B cell (primary cell): ENCODE measurements at regions not wholly inside any gene's neighbourhood (a gene's known extent, or its start where the extent isn't known, plus 50 kb on each side); places are given as distances from the start of the nearest gene placed in this dataset.

Experiments
- ATAC-seq: fragments of 200-7000 bp; cut with Tn5 transposase; one replicate; pipeline ENCODE4 v1.10.0; 2021; ENCODE audit warnings: low read depth, mild to moderate bottlenecking, moderate number of reproducible peaks, moderate library complexity
- CTCF ChIA-PET: fragments of 350-600 bp; sonication (Branson Sonifier 250); formaldehyde crosslinking; loops from one replicate; lab custom pipeline; 2021; ENCODE audit warnings: antibody characterized with exemption, inconsistent platforms; lab: Charles Lee
- POLR2A ChIA-PET: fragments of 350-600 bp; sonication (Branson Sonifier 250); formaldehyde crosslinking; loops from one replicate; lab custom pipeline; 2021; ENCODE audit warnings: antibody characterized with exemption; lab: Charles Lee
- DNase-seq: peaks from one replicate; pipeline ENCODE4 v3.0.0; 2013
- H2AFZ ChIP-seq: 2 replicates; pipeline ENCODE4 v1.6.1; 2012; ENCODE audit warnings: mild to moderate bottlenecking, low read depth, low read length; ENCODE audit not compliant: insufficient read depth, poor library complexity, severe bottlenecking
- H3K27ac ChIP-seq, 2 donors: 1 replicate in 1 of 2; 2 replicates in 1 of 2; pipeline ENCODE4 v1.5.1; 2012 to 2013; ENCODE audit warnings: low read length in 2 of 2, mild to moderate bottlenecking in 2 of 2, moderate library complexity in 1 of 2
- H3K27me3 ChIP-seq, 4 experiments: fragments of 200-600 bp in 1 of 4; sonication (generic) in 1 of 4; replicated peaks in 1 of 4; 1 replicate in 2 of 4; 2 replicates in 2 of 4; pipeline versions ENCODE4 v1.6.1 to v1.7.0; 2013 to 2016; ENCODE audit warnings: low read length in 3 of 4, mild to moderate bottlenecking in 2 of 4, mixed read lengths in 1 of 4, moderate library complexity in 1 of 4; ENCODE audit not compliant: insufficient read depth in 4 of 4, control insufficient read depth in 3 of 4; ENCODE audit errors: control extremely low read depth in 1 of 4
- H3K36me3 ChIP-seq, 2 experiments: replicated peaks in 1 of 2; 1 replicate in 1 of 2; 2 replicates in 1 of 2; pipeline versions ENCODE4 v1.6.1 to v1.7.1; 2013; ENCODE audit warnings: low read length in 1 of 2; ENCODE audit not compliant: insufficient read depth in 2 of 2, control insufficient read depth in 1 of 2; ENCODE audit errors: control extremely low read depth in 1 of 2, extremely low read depth in 1 of 2
- H3K4me1 ChIP-seq, 2 donors: fragments of 200-600 bp in 1 of 2; sonication (generic) in 1 of 2; 1 replicate in 1 of 2; 2 replicates in 1 of 2; pipeline versions ENCODE4 v1.5.1 to v1.6.1; 2013 to 2017; ENCODE audit warnings: low read length in 2 of 2; ENCODE audit not compliant: control insufficient read depth in 2 of 2, insufficient read depth in 2 of 2
- H3K4me2 ChIP-seq: replicated peaks from 2 replicates; pipeline ENCODE3; 2012; ENCODE audit warnings: mild to moderate bottlenecking, low read depth, low read length; ENCODE audit not compliant: poor library complexity, severe bottlenecking
- H3K4me3 ChIP-seq, 5 experiments: fragments of 200-600 bp in 1 of 5; sonication (generic) in 1 of 5; 1 replicate in 3 of 5; 2 replicates in 2 of 5; pipeline versions ENCODE4 v1.5.1 to v1.7.0; 2011 to 2016; ENCODE audit warnings: low read length in 4 of 5, mild to moderate bottlenecking in 4 of 5, low read depth in 2 of 5, control low read depth in 1 of 5, moderate library complexity in 1 of 5; ENCODE audit not compliant: insufficient read depth in 1 of 5; ENCODE audit errors: control extremely low read depth in 1 of 5, extremely low read depth in 1 of 5
- H3K79me2 ChIP-seq: fragments of 200-600 bp; sonication (generic); one replicate; pipeline ENCODE4 v1.6.0; 2016; ENCODE audit warnings: low read length; ENCODE audit not compliant: control insufficient read depth, insufficient read depth
- H3K9ac ChIP-seq: fragments of 200-600 bp; sonication (generic); 2 replicates; pipeline ENCODE4 v1.6.1; 2017; ENCODE audit warnings: mild to moderate bottlenecking, low read length, moderate library complexity
- H3K9me3 ChIP-seq, 3 donors: one replicate each; pipeline versions ENCODE4 v1.6.1 to v1.7.1; 2013; ENCODE audit warnings: low read length in 2 of 3; ENCODE audit not compliant: control insufficient read depth in 2 of 3, insufficient read depth in 1 of 3; ENCODE audit errors: control extremely low read depth in 1 of 3
- H4K20me1 ChIP-seq: 2 replicates; pipeline ENCODE4 v1.6.0; 2012; ENCODE audit warnings: mild to moderate bottlenecking, low read length; ENCODE audit not compliant: insufficient read depth, control insufficient read depth, poor library complexity, severe bottlenecking
- H3K27ac Mint-ChIP-seq: one replicate; pipeline ENCODE4 v1.8.0; 2021; ENCODE audit warnings: mixed read lengths
- H3K27me3 Mint-ChIP-seq: one replicate; pipeline ENCODE4 v1.8.0; 2021; ENCODE audit warnings: mixed read lengths
- H3K4me1 Mint-ChIP-seq: one replicate; pipeline ENCODE4 v1.8.0; 2021; ENCODE audit warnings: mixed read lengths
- H3K4me3 Mint-ChIP-seq: one replicate; pipeline ENCODE4 v1.8.0; 2021; ENCODE audit warnings: mixed read lengths
- H3K9me3 Mint-ChIP-seq: one replicate; pipeline ENCODE4 v1.8.0; 2022; ENCODE audit warnings: mixed read lengths; ENCODE audit not compliant: insufficient read depth
- CTCF ChIP-seq: fragments of 200-600 bp; IDR thresholded peaks from one replicate; pipeline ENCODE4 v1.8.0; 2022; ENCODE audit warnings: antibody characterized with exemption, mild to moderate bottlenecking
- EZH2 ChIP-seq: IDR thresholded peaks from 2 replicates; pipeline ENCODE4 v1.6.1; 2012; ENCODE audit warnings: borderline replicate concordance, low read depth, mild to moderate bottlenecking, moderate library complexity, low read length; ENCODE audit not compliant: insufficient read depth, poor library complexity, severe bottlenecking
- WGBS: methylation state at CpG from one replicate; pipeline ENCODE4 v1.1.5; 2013; ENCODE audit warnings: missing lambda C conversion rate; ENCODE audit not compliant: insufficient coverage; 5-methylcytosine and 5-hydroxymethylcytosine counted together
- intact Hi-C: fragments of 100-400 bp; cut with micrococcal nuclease; formaldehyde crosslinking; loops from one replicate; pipeline ENCODE4 v1.10.0; 2022

GRCh38 chr10:46223626-46224413 lies 63.0 kb upstream of the ANTXRL start:
- H3K4me1 ChIP-seq, result peaks cover 0 to 2% of the 10 kb centered on the region in 2 donors
- H3K4me2 ChIP-seq, result no peak overlapping the region
- intact Hi-C loops, result no loop called here
- Mint-ChIP-seq H3K4me3 (no peak overlapping the region), H3K9me3 (no peaks in the 10 kb centered on the region), H3K4me1 (peaks cover 3% of the 10 kb centered on the region), H3K27me3 (no peaks in the 10 kb centered on the region), H3K27ac (no peak overlapping the region)
- TF ChIP-seq CTCF (no peak), EZH2 (no peak)
- H3K79me2 ChIP-seq, result peaks cover 12% of the 10 kb centered on the region
- peaks cover 0 to 5% of the 10 kb centered on the region in 2 experiments for H3K36me3 ChIP-seq
- DNase-seq (no peak), ATAC-seq (no peak)
- H3K9ac ChIP-seq, result no peak overlapping the region
- no peaks in the 10 kb centered on the region for H3K27me3 ChIP-seq
- over 99% methylated on average over 9 of the region's 10 CpGs for WGBS
- peaks cover 0 to 7% (median 0%) of the 10 kb centered on the region in 3 donors for H3K9me3 ChIP-seq
- CTCF ChIA-PET, result no interaction called here
- H3K27ac ChIP-seq, result no peak overlapping the region
- H3K4me3 ChIP-seq, result no peak overlapping the region
- H2AFZ ChIP-seq, result no peak overlapping the region
- H4K20me1 ChIP-seq, result peaks cover 21% of the 10 kb centered on the region
- POLR2A ChIA-PET, result no interaction called here

- Histone ChIP-seq H3K4me3 (no peak overlapping the region), H3K9me3 (peaks cover 0 to 10% (median 0%) of the 10 kb centered on the region in 3 donors), H3K4me2 (no peak overlapping the region), H3K27me3 (no peaks in the 10 kb centered on the region), H3K4me1 (peaks cover 0 to 3% of the 10 kb centered on the region in 2 donors), H3K27ac (no peak overlapping the region), H3K79me2 (peaks cover 12% of the 10 kb centered on the region), H2AFZ (no peak overlapping the region), H3K9ac (no peak overlapping the region), H4K20me1 (peaks cover 26% of the 10 kb centered on the region), H3K36me3 (peaks cover 0 to 5% of the 10 kb centered on the region in 2 experiments)
- POLR2A ChIA-PET, result no interaction called here
- WGBS, result 100% methylated on average over 2 of the region's 2 CpGs
- H3K27ac Mint-ChIP-seq, result no peak overlapping the region
- no peak overlapping the region for H3K4me3 Mint-ChIP-seq
- ATAC-seq, result no peak
- no peaks in the 10 kb centered on the region for H3K27me3 Mint-ChIP-seq
- DNase-seq, result no peak
- intact Hi-C loops, result no loop called here
- TF ChIP-seq EZH2 (no peak), CTCF (no peak)
- no peaks in the 10 kb centered on the region for H3K9me3 Mint-ChIP-seq
- peaks cover 3% of the 10 kb centered on the region for H3K4me1 Mint-ChIP-seq
- CTCF ChIA-PET, result no interaction called here
Measured at GRCh38 chr10:46224414-46224682, 62.4 kb upstream of the ANTXRL start.
